DOHH2 (cell line): ENCODE measurements at regions not wholly inside any gene's neighbourhood (a gene's known extent, or its start where the extent isn't known, plus 50 kb on each side); places are given as distances from the start of the nearest gene placed in this dataset.

Experiments
- H3F3A ChIP-seq: fragments of 200-600 bp; sonication (generic), shearing (Covaris generic); 2 replicates; pipeline ENCODE4 v1.6.0; 2016; ENCODE audit warnings: antibody characterized with exemption, mild to moderate bottlenecking; ENCODE audit not compliant: control insufficient read depth, insufficient read depth
- H3K27ac ChIP-seq: fragments of 200-600 bp; sonication (generic); 2 replicates; pipeline ENCODE4 v1.5.1; 2014; ENCODE audit warnings: low read depth, mild to moderate bottlenecking, low read length, moderate library complexity
- H3K27me3 ChIP-seq: fragments of 200-600 bp; sonication (generic); 2 replicates; pipeline ENCODE4 v1.6.1; 2014; ENCODE audit warnings: mild to moderate bottlenecking, low read length, mixed read lengths; ENCODE audit not compliant: control insufficient read depth
- H3K36me3 ChIP-seq: fragments of 200-600 bp; sonication (generic); 2 replicates; pipeline ENCODE4 v1.6.1; 2014; ENCODE audit warnings: mild to moderate bottlenecking, low read length, moderate library complexity, mixed read lengths; ENCODE audit not compliant: control insufficient read depth
- H3K4me1 ChIP-seq: fragments of 200-600 bp; sonication (generic); 2 replicates; pipeline ENCODE4 v1.6.1; 2014; ENCODE audit warnings: mild to moderate bottlenecking, low read length, mixed read lengths; ENCODE audit not compliant: control insufficient read depth
- H3K4me2 ChIP-seq: fragments of 200-600 bp; sonication (generic); 2 replicates; pipeline ENCODE4 v1.6.0; 2014; ENCODE audit warnings: mild to moderate bottlenecking, low read length, moderate library complexity
- H3K4me3 ChIP-seq: fragments of 200-600 bp; sonication (generic); 2 replicates; pipeline ENCODE4 v1.5.1; 2014; ENCODE audit warnings: mild to moderate bottlenecking, low read length, mixed read lengths
- H3K79me2 ChIP-seq: fragments of 200-600 bp; sonication (generic); 2 replicates; pipeline ENCODE4 v1.6.1; 2014; ENCODE audit warnings: mild to moderate bottlenecking, low read length, mixed read lengths; ENCODE audit not compliant: control insufficient read depth
- H3K9me2 ChIP-seq: fragments of 200-600 bp; sonication (generic); replicated peaks from 2 replicates; pipeline ENCODE4 v1.6.1; 2014; ENCODE audit warnings: mild to moderate bottlenecking, low read length, mixed read lengths; ENCODE audit not compliant: control insufficient read depth
- H3K9me3 ChIP-seq: fragments of 200-600 bp; sonication (generic); 2 replicates; pipeline ENCODE4 v1.6.1; 2014; ENCODE audit warnings: antibody characterized with exemption, low read length, mixed read lengths; ENCODE audit not compliant: control insufficient read depth, insufficient read depth
- H4K20me1 ChIP-seq: fragments of 200-600 bp; sonication (generic); 2 replicates; pipeline ENCODE4 v1.6.0; 2014; ENCODE audit warnings: low read depth, mild to moderate bottlenecking, antibody characterized with exemption, low read length, moderate library complexity; ENCODE audit not compliant: control insufficient read depth, insufficient read depth
- EZH2phosphoT487 ChIP-seq: fragments of 200-600 bp; sonication (generic); IDR thresholded peaks from 2 replicates; pipeline ENCODE4 v1.6.1; 2017; ENCODE audit warnings: borderline replicate concordance, mild to moderate bottlenecking, antibody characterized with exemption, low read length, moderate library complexity, mixed read lengths
- TF ChIP-seq, protein P1 (sequence below): fragments of 200-600 bp; sonication (generic); IDR thresholded peaks from one replicate; pipeline ENCODE4 v1.5.1; 2014; ENCODE audit warnings: antibody characterized with exemption, mild to moderate bottlenecking, low read depth, low read length; ENCODE audit not compliant: poor library complexity, severe bottlenecking

DNA sequence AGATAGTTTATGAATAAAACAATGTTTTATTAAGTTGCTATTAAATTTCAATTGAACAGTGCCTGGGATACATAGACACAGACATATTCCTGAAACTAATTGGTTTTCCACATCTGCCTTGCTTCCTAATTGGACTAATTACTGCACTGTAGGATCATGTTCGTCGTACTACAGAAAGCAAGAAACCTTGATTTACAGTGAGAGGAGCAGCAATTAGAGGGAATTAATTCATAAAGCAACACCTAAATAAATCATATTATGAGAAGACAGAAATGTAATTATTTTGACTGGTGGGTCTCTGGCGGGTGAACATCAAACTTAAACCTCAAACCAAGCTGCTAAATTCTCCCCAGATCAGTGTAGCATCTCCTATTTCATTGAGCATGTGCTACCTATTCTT lies 124.6 kb upstream of the CAMK1G start:
- Histone ChIP-seq H3K4me3 (no peak overlapping the region), H3K36me3 (no peaks in the 10 kb centered on the region), H3K79me2 (no peaks in the 10 kb centered on the region), H3K4me1 (no peaks in the 10 kb centered on the region), H4K20me1 (no peaks in the 10 kb centered on the region), H3K27ac (no peak overlapping the region), H3F3A (no peaks in the 10 kb centered on the region), H3K27me3 (no peaks in the 10 kb centered on the region), H3K9me3 (peaks cover 4% of the 10 kb centered on the region; the same call in 1 of the 2 replicates), H3K9me2 (no peaks in the 10 kb centered on the region), H3K4me2 (no peak overlapping the region)
- TF ChIP-seq EZH2phosphoT487 = no peak
- TF ChIP-seq, protein P1, sequence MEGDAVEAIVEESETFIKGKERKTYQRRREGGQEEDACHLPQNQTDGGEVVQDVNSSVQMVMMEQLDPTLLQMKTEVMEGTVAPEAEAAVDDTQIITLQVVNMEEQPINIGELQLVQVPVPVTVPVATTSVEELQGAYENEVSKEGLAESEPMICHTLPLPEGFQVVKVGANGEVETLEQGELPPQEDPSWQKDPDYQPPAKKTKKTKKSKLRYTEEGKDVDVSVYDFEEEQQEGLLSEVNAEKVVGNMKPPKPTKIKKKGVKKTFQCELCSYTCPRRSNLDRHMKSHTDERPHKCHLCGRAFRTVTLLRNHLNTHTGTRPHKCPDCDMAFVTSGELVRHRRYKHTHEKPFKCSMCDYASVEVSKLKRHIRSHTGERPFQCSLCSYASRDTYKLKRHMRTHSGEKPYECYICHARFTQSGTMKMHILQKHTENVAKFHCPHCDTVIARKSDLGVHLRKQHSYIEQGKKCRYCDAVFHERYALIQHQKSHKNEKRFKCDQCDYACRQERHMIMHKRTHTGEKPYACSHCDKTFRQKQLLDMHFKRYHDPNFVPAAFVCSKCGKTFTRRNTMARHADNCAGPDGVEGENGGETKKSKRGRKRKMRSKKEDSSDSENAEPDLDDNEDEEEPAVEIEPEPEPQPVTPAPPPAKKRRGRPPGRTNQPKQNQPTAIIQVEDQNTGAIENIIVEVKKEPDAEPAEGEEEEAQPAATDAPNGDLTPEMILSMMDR = no peak

GRCh38 chr1:209461168-209461567 lies 122.3 kb upstream of the CAMK1G start:
- Histone ChIP-seq H3K9me2 (no peaks in the 10 kb centered on the region), H3K4me2 (no peak overlapping the region), H3K4me1 (no peaks in the 10 kb centered on the region), H3K9me3 (peaks cover 4% of the 10 kb centered on the region; the same call in 1 of the 2 replicates), H3F3A (no peaks in the 10 kb centered on the region), H3K27ac (no peak overlapping the region), H3K4me3 (no peak overlapping the region), H4K20me1 (no peaks in the 10 kb centered on the region), H3K36me3 (no peaks in the 10 kb centered on the region), H3K27me3 (no peaks in the 10 kb centered on the region), H3K79me2 (no peaks in the 10 kb centered on the region)
- TF ChIP-seq EZH2phosphoT487 = no peak
- TF ChIP-seq, protein P1 = no peak

DNA sequence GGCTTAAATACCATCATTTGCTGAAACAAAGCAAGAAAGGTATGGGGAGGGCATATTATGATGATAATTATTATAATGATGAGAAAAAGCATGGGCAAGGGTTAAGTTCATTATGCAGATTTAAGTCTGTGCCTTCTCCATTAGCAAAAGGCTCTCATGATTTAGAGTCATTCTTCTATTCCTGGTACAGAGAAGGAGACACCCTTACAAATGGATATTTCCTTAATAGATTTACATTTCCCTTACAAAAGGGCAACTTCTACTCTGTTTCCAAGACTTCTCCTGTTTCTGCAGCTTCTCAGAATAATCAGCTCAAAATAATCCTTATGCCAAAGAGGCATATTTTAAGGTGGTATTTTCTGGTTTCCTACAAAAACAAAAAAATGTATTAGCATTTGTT lies 121.1 kb upstream of the CAMK1G start:
- Histone ChIP-seq H3K27ac (no peak overlapping the region), H3F3A (no peaks in the 10 kb centered on the region), H3K9me2 (no peaks in the 10 kb centered on the region), H3K27me3 (no peaks in the 10 kb centered on the region), H4K20me1 (no peaks in the 10 kb centered on the region), H3K36me3 (no peaks in the 10 kb centered on the region), H3K4me1 (no peaks in the 10 kb centered on the region), H3K4me2 (no peak overlapping the region), H3K79me2 (no peaks in the 10 kb centered on the region), H3K9me3 (peaks cover 4% of the 10 kb centered on the region; the same call in 1 of the 2 replicates), H3K4me3 (no peak overlapping the region)
- TF ChIP-seq, protein P1 = no peak
- TF ChIP-seq EZH2phosphoT487 = no peak
